ENCODE measurements at regions not wholly inside any gene's neighbourhood (a gene's known extent, or its start where the extent isn't known, plus 50 kb on each side); places are given as distances from the start of the nearest gene placed in this dataset.

GRCh38 chr16:54812229-54812628 is 118.4 kb upstream of the IRX5 start:
- no peak for TF ChIP-seq EP300 (IDR thresholded peaks at IDR 0.05; ENCODE audit: borderline replicate concordance)
- TF ChIP-seq EGR1 (IDR thresholded peaks at IDR 0.05), result no peak
- no peak for TF ChIP-seq FOXM1 (IDR thresholded peaks at IDR 0.05; ENCODE audit: borderline replicate concordance, low read depth)
- TF ChIP-seq MAX (IDR thresholded peaks at IDR 0.05), result no peak
- no peak for TF ChIP-seq REST (IDR thresholded peaks at IDR 0.05; ENCODE audit: low read depth)
